Gastroesophageal sphincter (tissue), 4 donors: ENCODE measurements at regions not wholly inside any gene's neighbourhood (a gene's known extent, or its start where the extent isn't known, plus 50 kb on each side); places are given as distances from the start of the nearest gene placed in this dataset.

Experiments used
- ATAC-seq: fragments of 150-250 bp; one replicate; pipeline ENCODE4 v1.9.1; 2016; ENCODE audit warnings: mild to moderate bottlenecking, moderate library complexity
- H3K27ac ChIP-seq, 4 donors: fragments of 200-600 bp; sonication (generic) in 3 of 4; 1 replicate in 3 of 4; 2 replicates in 1 of 4; pipeline ENCODE4 v1.5.1; 2016 to 2019
- H3K27me3 ChIP-seq: fragments of 200-600 bp; sonication (generic); one replicate; pipeline ENCODE4 v1.5.1; 2019
- H3K36me3 ChIP-seq, 2 donors: fragments of 200-600 bp; sonication (generic); one replicate each; pipeline ENCODE4 v1.5.1; 2019; ENCODE audit warnings: control low read depth in 1 of 2
- H3K4me1 ChIP-seq, 3 donors: fragments of 200-600 bp; sonication (generic); 1 replicate in 2 of 3; 2 replicates in 1 of 3; pipeline ENCODE4 v1.5.1; 2016 to 2019; ENCODE audit warnings: control low read depth in 2 of 3
- H3K4me3 ChIP-seq, 2 donors: fragments of 200-600 bp; sonication (generic); one replicate each; pipeline ENCODE4 v1.5.1; 2019; ENCODE audit warnings: mild to moderate bottlenecking in 1 of 2, moderate library complexity in 1 of 2
- H3K9me3 ChIP-seq, 3 donors: fragments of 200-600 bp; sonication (generic); one replicate each; pipeline ENCODE4 v1.5.1; 2017 to 2019; ENCODE audit warnings: control low read depth in 2 of 3
- CTCF ChIP-seq, 4 experiments: fragments of 200-600 bp in 2 of 4; fragments of 450-650 bp in 2 of 4; sonication (generic) in 1 of 4; IDR thresholded peaks; one replicate each; pipeline ENCODE4 v1.5.1; 2017 to 2019; ENCODE audit warnings: antibody characterized with exemption in 4 of 4, mild to moderate bottlenecking in 2 of 4, moderate library complexity in 2 of 4
- EP300 ChIP-seq: sonication (generic); formaldehyde crosslinking; IDR thresholded peaks from one replicate; pipeline ENCODE4 v1.6.1; 2017; ENCODE audit warnings: antibody characterized with exemption, mild to moderate bottlenecking
- POLR2A ChIP-seq, 2 donors: fragments of 450-650 bp; IDR thresholded peaks; one replicate each; pipeline ENCODE4 v1.6.1; 2017; ENCODE audit warnings: antibody characterized with exemption in 2 of 2, mild to moderate bottlenecking in 2 of 2, moderate library complexity in 1 of 2
- POLR2AphosphoS5 ChIP-seq: sonication (generic); formaldehyde crosslinking; IDR thresholded peaks from one replicate; pipeline ENCODE4 v1.6.1; 2017; ENCODE audit warnings: antibody characterized with exemption
- WGBS, 2 donors: methylation state at CpG; one replicate each; pipeline ENCODE4 v1.1.5; 2018; ENCODE audit warnings: low coverage in 1 of 2; 5-methylcytosine and 5-hydroxymethylcytosine counted together

- no peak for TF ChIP-seq CTCF (IDR thresholded peaks at IDR 0.05)
- no peak for TF ChIP-seq POLR2A (IDR thresholded peaks at IDR 0.05)
- TF ChIP-seq POLR2AphosphoS5: no peak
- TF ChIP-seq EP300: no peak
- Histone ChIP-seq H3K4me1 (peaks cover 0 to 3% (median 2%) of the 10 kb centered on the region in 3 donors), H3K4me3 (no peak overlapping the region), H3K27me3 (peaks cover 89% of the 10 kb centered on the region), H3K27ac (no peak overlapping the region), H3K9me3 (no peaks in the 10 kb centered on the region), H3K36me3 (no peaks in the 10 kb centered on the region)
- 88 to 93% methylated on average over 3 to 10 of the region's 22 CpGs for WGBS, 2 donors
- ATAC-seq: no peak
Measured at GRCh38 chr22:49303781-49304461, 523.8 kb downstream of the BRD1 start.

DNA sequence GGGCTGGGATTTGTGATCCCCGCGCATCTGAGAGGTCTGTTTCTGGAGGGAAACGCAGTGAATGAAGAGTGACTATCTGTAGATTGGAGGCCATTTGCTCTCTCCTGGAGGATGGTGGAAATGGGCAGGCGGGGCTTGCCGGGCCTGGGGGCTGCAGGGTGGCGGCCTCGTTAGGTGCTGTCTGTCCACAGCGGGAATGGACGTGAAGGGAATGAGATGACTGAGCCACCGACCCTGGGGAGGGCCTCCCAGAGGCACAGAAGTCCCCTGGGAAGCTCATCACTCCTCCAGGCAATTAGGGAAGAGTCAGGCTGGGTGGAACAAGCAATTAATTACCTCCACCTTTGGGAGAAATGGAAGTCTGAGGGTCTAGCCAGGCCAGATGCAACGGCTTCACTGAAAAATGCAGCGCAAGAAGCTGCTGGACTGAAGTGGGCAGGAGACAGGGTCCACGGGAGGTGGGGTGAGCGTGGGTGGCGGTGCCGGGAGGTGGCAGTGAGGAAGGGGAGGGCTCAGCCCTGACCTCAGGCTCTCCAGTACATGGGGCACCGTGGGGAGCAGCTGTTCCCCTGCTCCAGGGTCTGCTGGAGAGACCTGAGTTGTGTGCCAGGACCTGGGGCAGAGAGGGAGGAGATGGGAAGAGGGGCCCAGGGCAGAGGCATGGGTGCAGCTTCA is 524.5 kb downstream of the BRD1 start:
- no peak for TF ChIP-seq CTCF (IDR thresholded peaks at IDR 0.05)
- TF ChIP-seq EP300: no peak
- no peak for TF ChIP-seq POLR2A (IDR thresholded peaks at IDR 0.05)
- TF ChIP-seq POLR2AphosphoS5: no peak
- Histone ChIP-seq H3K4me1 (peaks cover 0 to 3% (median 2%) of the 10 kb centered on the region in 3 donors), H3K9me3 (no peaks in the 10 kb centered on the region), H3K4me3 (no peak overlapping the region), H3K36me3 (no peaks in the 10 kb centered on the region), H3K27me3 (peaks cover 83% of the 10 kb centered on the region), H3K27ac (no peak overlapping the region)
- 72 to 78% methylated on average over 7 to 14 of the region's 17 CpGs for WGBS, 2 donors
- no peak for ATAC-seq

DNA sequence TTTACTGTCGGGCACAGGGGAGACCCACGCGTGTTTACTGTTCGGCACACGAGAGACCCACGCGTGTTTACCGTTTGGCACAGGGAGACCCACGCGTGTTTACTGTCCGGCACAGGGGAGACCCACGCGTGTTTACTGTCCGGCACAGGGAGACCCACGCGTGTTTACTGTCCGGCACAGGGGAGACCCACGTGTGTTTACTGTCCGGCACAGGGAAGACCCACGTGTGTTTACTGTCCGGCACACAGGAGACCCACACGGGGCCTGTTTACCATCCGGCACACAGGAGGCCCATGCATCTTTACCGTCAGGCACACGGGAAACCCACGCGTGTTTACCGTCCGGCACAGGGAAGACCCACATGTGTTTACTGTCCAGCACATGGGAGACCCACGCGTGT is 525.1 kb downstream of the BRD1 start:
- Histone ChIP-seq H3K27me3 (peaks cover 80% of the 10 kb centered on the region), H3K4me1 (peaks cover 0 to 3% (median 2%) of the 10 kb centered on the region in 3 donors), H3K27ac (no peak overlapping the region), H3K9me3 (no peaks in the 10 kb centered on the region), H3K36me3 (no peaks in the 10 kb centered on the region), H3K4me3 (no peak overlapping the region)
- WGBS, 2 donors: 81 to 94% methylated on average over 4 to 12 of the region's 31 CpGs
- ATAC-seq: no peak
- TF ChIP-seq CTCF (IDR thresholded peaks at IDR 0.05): no peak
- TF ChIP-seq POLR2AphosphoS5: no peak
- no peak for TF ChIP-seq EP300
- no peak for TF ChIP-seq POLR2A (IDR thresholded peaks at IDR 0.05)

- H3K9me3 ChIP-seq: no peaks in the 10 kb centered on the region
- no peaks in the 10 kb centered on the region for H3K36me3 ChIP-seq
- peaks cover 80% of the 10 kb centered on the region for H3K27me3 ChIP-seq
- no peak for TF ChIP-seq POLR2A (IDR thresholded peaks at IDR 0.05)
- TF ChIP-seq CTCF (IDR thresholded peaks at IDR 0.05): no peak
- TF ChIP-seq POLR2AphosphoS5: no peak
- TF ChIP-seq EP300: no peak
- H3K4me1 ChIP-seq: peaks cover 0 to 3% (median 2%) of the 10 kb centered on the region in 3 donors
- no peak overlapping the region for H3K27ac ChIP-seq
- whole genome bisulfite sequencing, 2 donors: 90% methylated on average over 2 of the region's 11 CpGs; no CpG with 5 or more reads in 1 of the 2 donors
- H3K4me3 ChIP-seq: no peak overlapping the region
- no peak for ATAC-seq
Measured at GRCh38 chr22:49302150-49302460, 525.6 kb downstream of the BRD1 start.
